GM18867 (cell line): ENCODE measurements at regions not wholly inside any gene's neighbourhood (a gene's known extent, or its start where the extent isn't known, plus 50 kb on each side); places are given as distances from the start of the nearest gene placed in this dataset.
"Not testable (repeated sequence)": the region's sequence is repeated elsewhere in the genome, so short reads cannot be mapped to it uniquely, and the experiment has no call there.

Experiments used
- ATAC-seq: cut with Tn5 transposase; IDR thresholded peaks from one replicate; pipeline ENCODE4 v1.9.1; 2021; ENCODE audit warnings: mild to moderate bottlenecking, moderate library complexity; ENCODE audit not compliant: unreplicated experiment

- no peak for ATAC-seq
Measured at GRCh38 chr19:14328406-14328805, 52.8 kb upstream of the ADGRE5 start.

- ATAC-seq: not testable (repeated sequence)
Measured at GRCh38 chr19:14327061-14327460, 54.2 kb upstream of the ADGRE5 start.

DNA sequence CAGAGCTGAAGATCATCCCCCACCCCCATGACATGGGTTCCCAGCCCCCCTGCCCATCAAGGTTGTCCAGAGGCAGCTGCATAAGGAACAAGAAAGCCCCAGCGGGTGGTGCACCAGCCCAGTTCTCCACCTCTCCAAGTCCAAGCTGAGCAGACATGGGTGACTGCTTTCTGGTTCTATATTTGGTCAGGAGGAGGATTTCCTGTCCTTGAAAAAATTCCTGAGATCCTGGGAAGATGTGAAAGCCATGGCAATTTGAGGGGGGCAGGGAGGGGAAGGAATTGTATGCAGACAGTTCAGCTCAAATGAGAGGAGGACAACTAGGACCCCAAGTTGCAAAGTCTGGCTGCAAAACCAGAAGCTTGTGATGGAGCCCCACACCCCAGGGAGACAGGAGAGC lies 55.4 kb upstream of the ADGRE5 start:
- ATAC-seq: no peak

GRCh38 chr19:14325134-14325533 lies 56.1 kb upstream of the ADGRE5 start:
- ATAC-seq: no peak

- no peak for ATAC-seq
Measured at GRCh38 chr19:14322889-14323463, 58.3 kb upstream of the ADGRE5 start.

- ATAC-seq: no peak
Measured at GRCh38 chr19:14320253-14320652, 61.0 kb upstream of the ADGRE5 start.

DNA sequence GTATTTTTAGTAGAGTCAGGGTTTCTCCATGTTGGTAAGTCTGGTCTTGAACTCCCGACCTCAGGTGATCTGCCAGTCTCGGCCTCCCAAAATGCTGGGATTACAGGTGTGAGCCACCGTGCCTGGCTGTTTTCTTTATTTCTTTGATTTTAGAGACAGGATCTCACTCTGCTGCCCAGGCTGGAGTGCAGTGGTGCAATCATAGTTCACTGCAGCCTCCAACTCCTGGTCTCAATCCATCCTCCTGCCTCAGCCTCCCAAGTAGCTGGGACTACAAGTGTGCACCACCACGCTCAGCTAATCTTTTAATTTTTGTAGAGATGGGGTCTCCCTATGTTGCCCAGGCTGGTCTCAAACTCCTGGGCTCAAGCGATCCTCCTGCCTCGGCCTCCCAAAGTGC lies 61.5 kb upstream of the ADGRE5 start:
- not testable (repeated sequence) for ATAC-seq

DNA sequence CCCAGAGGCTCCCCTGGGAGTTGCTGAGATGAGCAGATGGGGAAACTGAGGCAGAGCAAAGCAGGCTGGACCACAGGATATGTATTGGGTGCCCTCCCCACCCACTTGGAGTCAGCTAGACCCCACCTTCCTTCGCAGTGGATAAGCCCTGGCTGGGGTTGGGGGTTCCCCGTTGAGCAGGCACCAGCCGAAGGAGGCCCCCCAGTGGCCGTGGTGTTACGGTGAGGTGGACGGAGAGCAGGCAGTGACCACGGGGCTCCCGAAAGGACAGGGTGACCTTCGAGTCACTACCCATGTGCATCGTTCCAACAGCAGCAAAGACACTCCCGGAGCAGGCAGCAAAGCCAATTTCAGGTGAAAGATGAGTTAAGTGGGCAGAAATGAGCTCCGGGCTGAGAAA lies 62.4 kb upstream of the ADGRE5 start:
- ATAC-seq: no peak

- ATAC-seq: no peak
Measured at GRCh38 chr19:14317157-14317556, 64.1 kb upstream of the ADGRE5 start.

GRCh38 chr19:14315433-14315832 lies 65.8 kb upstream of the ADGRE5 start:
- no peak for ATAC-seq

DNA sequence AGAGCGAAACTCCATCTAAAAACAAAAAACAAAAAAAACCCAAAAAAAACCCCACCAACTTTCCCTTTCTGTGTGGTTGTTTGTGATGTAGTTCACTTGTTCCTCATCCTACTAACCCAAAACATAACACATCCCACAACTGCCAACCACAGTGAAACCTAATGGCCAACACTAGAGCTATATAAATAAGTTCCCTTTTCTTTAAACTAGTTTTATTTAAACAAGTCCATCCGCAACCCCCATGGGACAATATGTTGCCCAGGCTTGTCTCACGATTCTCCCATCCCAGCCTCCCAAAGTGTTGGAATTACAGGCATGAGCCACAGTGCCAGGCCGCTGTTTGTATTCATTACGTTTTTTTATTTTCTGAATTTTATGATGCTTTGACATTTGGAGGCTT lies 71.2 kb upstream of the ADGRE5 start:
- no peak for ATAC-seq

DNA sequence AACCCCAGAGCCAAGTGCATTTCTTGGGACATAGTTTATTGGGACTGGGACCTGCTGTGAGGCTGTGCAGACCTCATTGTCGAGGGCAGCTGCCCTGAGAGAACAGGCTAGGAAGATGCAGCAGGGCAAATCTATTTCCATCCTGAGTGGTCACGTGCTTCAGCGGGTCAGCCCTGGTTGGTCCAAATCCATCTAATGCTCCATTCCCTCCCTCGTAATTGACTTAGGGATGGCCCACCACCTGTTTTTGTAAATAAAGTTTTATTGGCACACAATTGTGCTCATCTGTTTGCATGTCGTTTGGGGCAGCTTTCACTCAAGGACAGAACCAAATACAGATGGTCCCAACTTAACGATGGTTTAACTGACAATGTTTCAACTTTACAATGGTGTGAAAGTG lies 75.5 kb upstream of the ADGRE5 start:
- ATAC-seq: no peak

DNA sequence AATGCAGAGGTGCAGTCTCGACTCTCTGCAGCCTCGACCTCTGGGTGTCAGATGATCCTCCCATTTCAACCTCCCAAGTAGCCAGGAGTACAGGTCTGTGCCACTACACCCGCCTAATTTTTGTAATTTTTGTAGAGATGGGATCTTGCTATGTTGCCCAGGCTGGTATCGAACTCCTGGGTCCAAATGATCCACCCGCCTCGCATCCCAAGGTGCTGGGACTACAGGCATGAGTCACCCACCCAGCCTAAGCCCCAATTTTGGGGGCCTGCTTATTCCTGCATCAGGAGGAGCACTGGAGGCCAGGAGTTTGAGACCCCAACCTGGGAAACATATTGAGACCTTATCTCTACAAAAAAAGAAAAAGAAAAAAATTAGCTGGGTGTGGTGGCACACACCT lies 80.1 kb upstream of the ADGRE5 start:
- ATAC-seq: no peak

DNA sequence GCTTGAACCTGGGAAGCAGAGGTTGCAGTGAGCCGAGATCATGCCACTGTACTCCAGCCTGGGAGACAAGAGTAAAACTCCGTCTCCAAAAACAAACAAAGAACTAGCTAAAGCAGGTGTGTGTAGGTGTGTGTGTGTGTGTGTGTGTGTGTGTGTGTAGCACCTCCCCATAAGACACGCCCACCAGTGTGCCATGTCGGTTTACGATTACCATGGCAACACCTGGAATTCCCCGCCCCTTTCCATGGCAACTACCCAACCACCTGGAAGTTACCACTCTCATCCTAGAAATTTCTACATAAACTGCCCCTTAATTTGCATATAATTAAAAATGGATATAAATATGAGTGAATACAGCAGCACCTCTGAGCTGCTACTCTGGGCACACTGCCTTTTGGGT lies 80.9 kb upstream of the ADGRE5 start:
- ATAC-seq: no peak

GRCh38 chr19:14299224-14299827 lies 81.9 kb upstream of the ADGRE5 start:
- ATAC-seq: not testable (repeated sequence)

GRCh38 chr19:14297883-14298576 lies 83.2 kb upstream of the ADGRE5 start:
- not testable (repeated sequence) for ATAC-seq

DNA sequence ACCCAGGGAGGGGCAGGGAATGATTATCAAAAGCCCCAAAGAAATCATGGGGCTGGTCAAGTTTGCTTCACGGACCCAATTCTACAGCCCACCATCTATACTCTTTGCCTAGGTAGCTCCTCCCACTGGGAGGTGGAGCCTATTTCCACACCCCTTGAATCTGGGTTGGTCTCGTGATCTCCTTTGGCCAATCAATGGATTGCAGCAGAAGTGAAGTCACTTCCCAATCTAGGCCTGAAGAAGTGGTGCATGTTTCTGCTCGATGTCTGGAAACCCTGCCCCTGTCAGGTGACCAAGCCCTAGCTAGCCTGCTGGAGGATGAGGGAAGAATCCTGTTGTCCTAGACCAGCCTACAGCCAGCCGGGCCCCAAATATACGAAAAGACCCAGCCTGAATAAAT lies 86.3 kb upstream of the ADGRE5 start:
- not testable (repeated sequence) for ATAC-seq

- ATAC-seq: not testable (repeated sequence)
Measured at GRCh38 chr19:14293816-14294170, 87.5 kb upstream of the ADGRE5 start.

DNA sequence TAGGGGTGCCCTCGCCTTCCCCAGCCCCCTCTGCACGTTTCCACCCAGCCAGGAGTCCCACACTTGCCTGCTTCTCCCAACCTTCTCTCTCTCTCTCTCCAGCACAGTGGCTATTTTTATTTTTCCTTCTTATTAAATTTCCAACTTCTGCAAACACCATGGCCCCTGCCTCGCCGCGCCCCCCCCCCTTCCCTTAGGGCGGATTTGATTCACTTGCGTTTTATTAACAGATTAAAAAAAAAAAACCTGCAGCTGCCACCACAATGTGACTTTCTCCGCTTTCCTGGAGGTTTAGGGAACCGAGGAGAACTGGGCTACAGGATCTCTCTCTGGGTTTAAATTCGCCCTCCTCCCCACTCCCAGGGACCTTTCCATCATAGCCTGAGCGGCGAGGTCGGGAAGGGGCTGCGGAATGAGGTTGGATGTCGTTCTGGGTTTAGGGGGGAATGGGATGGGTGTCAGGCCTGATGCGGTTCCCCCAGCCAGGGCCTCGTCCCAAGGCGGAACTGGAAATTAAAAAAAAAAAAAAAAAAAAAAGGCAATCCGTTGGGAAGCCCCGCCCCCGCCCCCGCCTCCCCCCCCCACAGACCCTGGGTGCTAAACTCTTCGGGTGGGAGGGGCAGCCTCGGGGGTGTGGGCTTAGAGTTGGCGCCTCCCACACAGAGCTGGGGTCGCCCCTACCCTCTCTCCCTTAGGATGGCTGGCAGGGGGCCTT lies 87.3 kb upstream of the ADGRL1 start:
- ATAC-seq: not testable (repeated sequence)

GRCh38 chr19:14289810-14290209 lies 83.8 kb upstream of the ADGRL1 start:
- ATAC-seq: not testable (repeated sequence)

- ATAC-seq: not testable (repeated sequence)
Measured at GRCh38 chr19:14287837-14288236, 81.9 kb upstream of the ADGRL1 start.

- not testable (repeated sequence) for ATAC-seq
Measured at GRCh38 chr19:14286594-14286993, 80.6 kb upstream of the ADGRL1 start.
